ENCODE measurements at regions not wholly inside any gene's neighbourhood (a gene's known extent, or its start where the extent isn't known, plus 50 kb on each side); places are given as distances from the start of the nearest gene placed in this dataset.

DNA sequence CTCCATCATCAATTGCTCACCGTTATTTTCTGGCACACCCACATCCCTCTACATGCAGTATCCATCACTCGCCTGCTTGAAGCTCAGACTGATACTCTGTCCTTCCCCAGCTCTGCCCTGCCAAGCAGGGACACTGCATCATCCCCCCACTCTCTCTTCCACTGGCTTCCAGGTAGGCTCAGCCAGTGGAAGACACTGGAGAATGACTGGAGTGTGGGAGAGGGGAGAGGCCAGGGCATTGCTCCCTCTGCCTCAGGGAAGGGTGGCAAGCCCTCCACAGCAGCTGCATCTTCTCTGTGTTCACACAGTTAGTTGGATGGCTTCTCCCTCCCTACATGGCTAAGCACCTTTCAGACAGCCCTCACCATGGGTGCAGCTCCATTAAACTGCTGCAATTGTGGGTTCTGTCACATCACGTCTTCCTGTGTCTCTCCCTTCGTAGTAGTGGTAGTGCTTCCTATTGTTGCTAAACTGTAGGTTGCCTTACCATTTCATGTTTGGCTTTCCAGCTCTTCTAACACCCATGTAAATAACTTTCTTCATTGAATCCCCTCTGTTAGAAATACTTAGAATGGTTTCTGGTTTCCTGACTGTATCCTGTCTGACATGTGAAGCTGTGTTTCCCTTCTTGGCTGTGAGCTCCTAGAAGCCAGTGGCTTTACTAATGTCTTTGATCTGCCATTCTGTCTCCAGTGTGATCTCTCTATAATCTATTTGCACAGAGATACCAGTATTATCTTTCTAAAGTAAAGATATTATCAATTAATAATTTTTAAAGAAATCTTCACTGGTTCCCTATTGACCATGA is 483.7 kb upstream of the LRRN3 start:
- FAIRE-seq, result no peak

DNA sequence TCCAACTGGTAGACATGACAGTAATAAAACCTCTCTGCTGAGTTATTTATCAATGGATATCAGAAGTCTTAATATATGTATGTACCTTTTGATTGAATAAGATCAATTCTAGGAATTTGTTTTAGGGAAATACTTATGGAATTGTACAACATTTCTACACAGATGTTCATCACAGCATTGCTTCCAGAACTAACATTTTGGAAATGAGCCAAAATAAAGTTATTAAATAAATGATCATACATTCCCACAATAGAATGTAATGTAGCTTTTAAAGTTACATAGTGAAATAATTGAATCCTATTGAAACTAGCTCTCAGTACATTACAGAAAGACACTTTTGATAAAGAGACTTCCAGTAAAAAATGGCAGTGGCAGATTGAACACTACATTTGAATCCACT is 481.6 kb upstream of the LRRN3 start:
- FAIRE-seq, result no peak

- FAIRE-seq, result no peak
Measured at GRCh38 chr7:110612680-110613079, 478.2 kb upstream of the LRRN3 start.
